ENCODE measurements at regions not wholly inside any gene's neighbourhood (a gene's known extent, or its start where the extent isn't known, plus 50 kb on each side); places are given as distances from the start of the nearest gene placed in this dataset.
A peak's percentile ranks its signal among the peaks of the same experiment; 100 is the strongest.

- peaks cover 0 to 27% (median 7%) of the 10 kb centered on the region in 6 donors for H3K4me1 ChIP-seq
- H3K9me3 ChIP-seq: no peaks in the 10 kb centered on the region
- H3K36me3 ChIP-seq: no peaks in the 10 kb centered on the region
- no peak for TF ChIP-seq POLR2A (IDR thresholded peaks at IDR 0.05)
- no peak for TF ChIP-seq POLR2AphosphoS5 (IDR thresholded peaks at IDR 0.05)
- TF ChIP-seq CTCF (IDR thresholded peaks at IDR 0.05 in 8 of 11, conservative IDR thresholded peaks at IDR 0.05 in 3 of 11): no peak
- WGBS, 5 donors: 92 to 98% (median 96%) methylated on average over 3 of the region's 3 CpGs
- no peaks in the 10 kb centered on the region for H3K27me3 ChIP-seq (replicated peaks in 1 of 7)
- DNase-seq: no peak
- intact Hi-C loops (cut with DNase I; ENCODE audit: low total_unique reads): loop anchor here (10.0 kb wide), 1 partner anchor 433 kb away; no protein-coding TSS in a partner anchor
- H3K4me3 ChIP-seq: no peak overlapping the region
- peak overlapping the region in 4 of 8 donors; percentile 36 to 75 (median 58) for H3K27ac ChIP-seq
These were observed 52.3 kb upstream of the FDX1 start for GRCh38 chr11:110377434-110377833.

- H3K4me3 ChIP-seq: no peak overlapping the region
- no peak for TF ChIP-seq CTCF (IDR thresholded peaks at IDR 0.05 in 8 of 11, conservative IDR thresholded peaks at IDR 0.05 in 3 of 11)
- TF ChIP-seq POLR2A (IDR thresholded peaks at IDR 0.05): no peak
- TF ChIP-seq POLR2AphosphoS5 (IDR thresholded peaks at IDR 0.05): no peak
- H3K27ac ChIP-seq: no peak overlapping the region
- peaks cover 0 to 23% (median 7%) of the 10 kb centered on the region in 6 donors for H3K4me1 ChIP-seq
- no peaks in the 10 kb centered on the region for H3K27me3 ChIP-seq (replicated peaks in 1 of 7)
- DNase-seq: no peak
- no peaks in the 10 kb centered on the region for H3K9me3 ChIP-seq
- H3K36me3 ChIP-seq: no peaks in the 10 kb centered on the region
- 72 to 93% (median 90%) methylated on average over 3 of the region's 3 CpGs for WGBS, 5 donors
- intact Hi-C loops (cut with DNase I; ENCODE audit: low total_unique reads): loop anchor here (10.0 kb wide), 1 partner anchor 434 kb away; no protein-coding TSS in a partner anchor
These were observed 50.5 kb upstream of the FDX1 start for GRCh38 chr11:110379261-110379660.

GRCh38 chr11:110379936-110380335 is 49.8 kb upstream of the FDX1 start:
- intact Hi-C loops (cut with DNase I; ENCODE audit: low total_unique reads): loop anchor here (10.0 kb wide), 1 partner anchor 435 kb away; no protein-coding TSS in a partner anchor
- TF ChIP-seq CTCF (IDR thresholded peaks at IDR 0.05 in 8 of 11, conservative IDR thresholded peaks at IDR 0.05 in 3 of 11) (no peak), POLR2A (IDR thresholded peaks at IDR 0.05) (no peak), POLR2AphosphoS5 (IDR thresholded peaks at IDR 0.05) (no peak)
- Histone ChIP-seq H3K4me3 (no peak overlapping the region), H3K27ac (no peak overlapping the region), H3K36me3 (no peaks in the 10 kb centered on the region), H3K9me3 (no peaks in the 10 kb centered on the region), H3K4me1 (peaks cover 0 to 16% (median 5%) of the 10 kb centered on the region in 6 donors), H3K27me3 (replicated peaks in 1 of 7) (no peaks in the 10 kb centered on the region)
- WGBS, 5 donors: 39 to 73% (median 65%) methylated on average over 2 of the region's 2 CpGs
- no peak for DNase-seq

Measured in spleen (tissue), 11 donors.